Breast epithelium (tissue), 4 donors: ENCODE measurements at regions not wholly inside any gene's neighbourhood (a gene's known extent, or its start where the extent isn't known, plus 50 kb on each side); places are given as distances from the start of the nearest gene placed in this dataset.

Experiments used
- DNase-seq, 2 donors: peaks; one replicate each; pipeline ENCODE4 v3.0.0-alpha.2; 2019; ENCODE audit warnings: low spot score in 2 of 2
- H3K27ac ChIP-seq, 2 donors: fragments of 200-600 bp; sonication (generic) in 1 of 2; one replicate each; pipeline ENCODE4 v1.5.1; 2016 to 2019; ENCODE audit warnings: mild to moderate bottlenecking in 1 of 2
- H3K27me3 ChIP-seq, 2 donors: fragments of 200-600 bp; sonication (generic) in 1 of 2; one replicate each; pipeline versions ENCODE4 v1.5.1 to v1.6.0; 2017 to 2019; ENCODE audit warnings: control low read depth in 1 of 2, mild to moderate bottlenecking in 1 of 2
- H3K36me3 ChIP-seq: fragments of 200-600 bp; one replicate; pipeline ENCODE4 v1.5.1; 2019
- H3K4me1 ChIP-seq, 2 donors: fragments of 200-600 bp; sonication (generic); one replicate each; pipeline ENCODE4 v1.5.1; 2016 to 2019; ENCODE audit warnings: control low read depth in 1 of 2
- H3K4me3 ChIP-seq, 3 donors: fragments of 200-600 bp; sonication (generic); 1 replicate in 2 of 3; 2 replicates in 1 of 3; pipeline ENCODE4 v1.5.1; 2016 to 2019; ENCODE audit warnings: mild to moderate bottlenecking in 3 of 3, moderate library complexity in 2 of 3
- H3K9me3 ChIP-seq, 2 donors: fragments of 200-600 bp; sonication (generic) in 1 of 2; one replicate each; pipeline ENCODE4 v1.5.1; 2016 to 2019; ENCODE audit warnings: control low read depth in 1 of 2
- CTCF ChIP-seq, 3 donors: fragments of 450-650 bp; IDR thresholded peaks; one replicate each; pipeline ENCODE4 v1.5.1; 2016 to 2017; ENCODE audit warnings: antibody characterized with exemption in 3 of 3, mild to moderate bottlenecking in 3 of 3, moderate library complexity in 3 of 3
- POLR2A ChIP-seq: fragments of 450-650 bp; IDR thresholded peaks from one replicate; pipeline ENCODE4 v1.6.1; 2016; ENCODE audit warnings: antibody characterized with exemption, mild to moderate bottlenecking, moderate library complexity
- POLR2AphosphoS5 ChIP-seq, 3 donors: sonication (generic); formaldehyde crosslinking; IDR thresholded peaks; one replicate each; pipeline ENCODE4 v1.6.1; 2017; ENCODE audit warnings: antibody characterized with exemption in 3 of 3
- intact Hi-C: fragments of 100-400 bp; cut with DNase I; formaldehyde crosslinking; loops from one replicate; pipeline ENCODE4 v1.15.1; 2023; ENCODE audit warnings: low total_unique reads

GRCh38 chr9:22332202-22332601 is 114.4 kb upstream of the DMRTA1 start:
- TF ChIP-seq POLR2AphosphoS5 (IDR thresholded peaks at IDR 0.05) = no peak
- no peak for TF ChIP-seq CTCF (IDR thresholded peaks at IDR 0.05)
- no peak for TF ChIP-seq POLR2A
- no peaks in the 10 kb centered on the region for H3K4me1 ChIP-seq
- H3K27me3 ChIP-seq = no peaks in the 10 kb centered on the region
- H3K9me3 ChIP-seq = no peaks in the 10 kb centered on the region
- H3K27ac ChIP-seq = no peak overlapping the region
- no peaks in the 10 kb centered on the region for H3K36me3 ChIP-seq
- intact Hi-C loops = no loop called here
- no peak for DNase-seq
- H3K4me3 ChIP-seq = no peak overlapping the region

- DNase-seq = no peak
- Histone ChIP-seq H3K27ac (no peak overlapping the region), H3K4me1 (no peaks in the 10 kb centered on the region), H3K36me3 (no peaks in the 10 kb centered on the region), H3K27me3 (no peaks in the 10 kb centered on the region), H3K4me3 (no peak overlapping the region), H3K9me3 (no peaks in the 10 kb centered on the region)
- TF ChIP-seq POLR2A (no peak), CTCF (IDR thresholded peaks at IDR 0.05) (no peak), POLR2AphosphoS5 (IDR thresholded peaks at IDR 0.05) (no peak)
- intact Hi-C loops = no loop called here
These were observed 109.4 kb upstream of the DMRTA1 start for GRCh38 chr9:22337261-22337660.

GRCh38 chr9:22342491-22343217 is 104.0 kb upstream of the DMRTA1 start:
- Histone ChIP-seq H3K36me3 (no peaks in the 10 kb centered on the region), H3K27ac (no peak overlapping the region), H3K27me3 (no peaks in the 10 kb centered on the region), H3K4me3 (no peak overlapping the region), H3K9me3 (no peaks in the 10 kb centered on the region), H3K4me1 (no peaks in the 10 kb centered on the region)
- no peak for DNase-seq
- intact Hi-C loops = no loop called here
- TF ChIP-seq POLR2AphosphoS5 (IDR thresholded peaks at IDR 0.05) (no peak), POLR2A (no peak), CTCF (IDR thresholded peaks at IDR 0.05) (no peak)

- Histone ChIP-seq H3K4me3 (no peak overlapping the region), H3K9me3 (no peaks in the 10 kb centered on the region), H3K27me3 (no peaks in the 10 kb centered on the region), H3K27ac (no peak overlapping the region), H3K36me3 (no peaks in the 10 kb centered on the region), H3K4me1 (no peaks in the 10 kb centered on the region)
- DNase-seq = no peak
- TF ChIP-seq CTCF (IDR thresholded peaks at IDR 0.05) (no peak), POLR2AphosphoS5 (IDR thresholded peaks at IDR 0.05) (no peak), POLR2A (no peak)
- intact Hi-C loops = no loop called here
These were observed 103.4 kb upstream of the DMRTA1 start for GRCh38 chr9:22343218-22343611.

GRCh38 chr9:22354699-22355384 is 91.8 kb upstream of the DMRTA1 start:
- no peak for DNase-seq
- Histone ChIP-seq H3K27ac (no peak overlapping the region), H3K4me3 (no peak overlapping the region), H3K9me3 (no peaks in the 10 kb centered on the region), H3K36me3 (no peaks in the 10 kb centered on the region), H3K27me3 (no peaks in the 10 kb centered on the region), H3K4me1 (no peaks in the 10 kb centered on the region)
- intact Hi-C loops = no loop called here
- TF ChIP-seq POLR2AphosphoS5 (IDR thresholded peaks at IDR 0.05) (no peak), CTCF (IDR thresholded peaks at IDR 0.05) (no peak), POLR2A (no peak)
